B cell (primary cell): ENCODE measurements at regions not wholly inside any gene's neighbourhood (a gene's known extent, or its start where the extent isn't known, plus 50 kb on each side); places are given as distances from the start of the nearest gene placed in this dataset.

Experiments used
- ATAC-seq: fragments of 200-7000 bp; cut with Tn5 transposase; one replicate; pipeline ENCODE4 v1.10.0; 2021; ENCODE audit warnings: low read depth, mild to moderate bottlenecking, moderate number of reproducible peaks, moderate library complexity
- CTCF ChIA-PET: fragments of 350-600 bp; sonication (Branson Sonifier 250); formaldehyde crosslinking; loops from one replicate; lab custom pipeline; 2021; ENCODE audit warnings: antibody characterized with exemption, inconsistent platforms; lab: Charles Lee
- POLR2A ChIA-PET: fragments of 350-600 bp; sonication (Branson Sonifier 250); formaldehyde crosslinking; loops from one replicate; lab custom pipeline; 2021; ENCODE audit warnings: antibody characterized with exemption; lab: Charles Lee
- DNase-seq: peaks from one replicate; pipeline ENCODE4 v3.0.0; 2013
- H2AFZ ChIP-seq: 2 replicates; pipeline ENCODE4 v1.6.1; 2012; ENCODE audit warnings: mild to moderate bottlenecking, low read depth, low read length; ENCODE audit not compliant: insufficient read depth, poor library complexity, severe bottlenecking
- H3K27ac ChIP-seq, 2 donors: 1 replicate in 1 of 2; 2 replicates in 1 of 2; pipeline ENCODE4 v1.5.1; 2012 to 2013; ENCODE audit warnings: low read length in 2 of 2, mild to moderate bottlenecking in 2 of 2, moderate library complexity in 1 of 2
- H3K27me3 ChIP-seq, 4 experiments: fragments of 200-600 bp in 1 of 4; sonication (generic) in 1 of 4; replicated peaks in 1 of 4; 1 replicate in 2 of 4; 2 replicates in 2 of 4; pipeline versions ENCODE4 v1.6.1 to v1.7.0; 2013 to 2016; ENCODE audit warnings: low read length in 3 of 4, mild to moderate bottlenecking in 2 of 4, mixed read lengths in 1 of 4, moderate library complexity in 1 of 4; ENCODE audit not compliant: insufficient read depth in 4 of 4, control insufficient read depth in 3 of 4; ENCODE audit errors: control extremely low read depth in 1 of 4
- H3K36me3 ChIP-seq, 2 experiments: replicated peaks in 1 of 2; 1 replicate in 1 of 2; 2 replicates in 1 of 2; pipeline versions ENCODE4 v1.6.1 to v1.7.1; 2013; ENCODE audit warnings: low read length in 1 of 2; ENCODE audit not compliant: insufficient read depth in 2 of 2, control insufficient read depth in 1 of 2; ENCODE audit errors: control extremely low read depth in 1 of 2, extremely low read depth in 1 of 2
- H3K4me1 ChIP-seq, 2 donors: fragments of 200-600 bp in 1 of 2; sonication (generic) in 1 of 2; 1 replicate in 1 of 2; 2 replicates in 1 of 2; pipeline versions ENCODE4 v1.5.1 to v1.6.1; 2013 to 2017; ENCODE audit warnings: low read length in 2 of 2; ENCODE audit not compliant: control insufficient read depth in 2 of 2, insufficient read depth in 2 of 2
- H3K4me2 ChIP-seq: replicated peaks from 2 replicates; pipeline ENCODE3; 2012; ENCODE audit warnings: mild to moderate bottlenecking, low read depth, low read length; ENCODE audit not compliant: poor library complexity, severe bottlenecking
- H3K4me3 ChIP-seq, 5 experiments: fragments of 200-600 bp in 1 of 5; sonication (generic) in 1 of 5; 1 replicate in 3 of 5; 2 replicates in 2 of 5; pipeline versions ENCODE4 v1.5.1 to v1.7.0; 2011 to 2016; ENCODE audit warnings: low read length in 4 of 5, mild to moderate bottlenecking in 4 of 5, low read depth in 2 of 5, control low read depth in 1 of 5, moderate library complexity in 1 of 5; ENCODE audit not compliant: insufficient read depth in 1 of 5; ENCODE audit errors: control extremely low read depth in 1 of 5, extremely low read depth in 1 of 5
- H3K79me2 ChIP-seq: fragments of 200-600 bp; sonication (generic); one replicate; pipeline ENCODE4 v1.6.0; 2016; ENCODE audit warnings: low read length; ENCODE audit not compliant: control insufficient read depth, insufficient read depth
- H3K9ac ChIP-seq: fragments of 200-600 bp; sonication (generic); 2 replicates; pipeline ENCODE4 v1.6.1; 2017; ENCODE audit warnings: mild to moderate bottlenecking, low read length, moderate library complexity
- H3K9me3 ChIP-seq, 3 donors: one replicate each; pipeline versions ENCODE4 v1.6.1 to v1.7.1; 2013; ENCODE audit warnings: low read length in 2 of 3; ENCODE audit not compliant: control insufficient read depth in 2 of 3, insufficient read depth in 1 of 3; ENCODE audit errors: control extremely low read depth in 1 of 3
- H4K20me1 ChIP-seq: 2 replicates; pipeline ENCODE4 v1.6.0; 2012; ENCODE audit warnings: mild to moderate bottlenecking, low read length; ENCODE audit not compliant: insufficient read depth, control insufficient read depth, poor library complexity, severe bottlenecking
- H3K27ac Mint-ChIP-seq: one replicate; pipeline ENCODE4 v1.8.0; 2021; ENCODE audit warnings: mixed read lengths
- H3K27me3 Mint-ChIP-seq: one replicate; pipeline ENCODE4 v1.8.0; 2021; ENCODE audit warnings: mixed read lengths
- H3K4me1 Mint-ChIP-seq: one replicate; pipeline ENCODE4 v1.8.0; 2021; ENCODE audit warnings: mixed read lengths
- H3K4me3 Mint-ChIP-seq: one replicate; pipeline ENCODE4 v1.8.0; 2021; ENCODE audit warnings: mixed read lengths
- H3K9me3 Mint-ChIP-seq: one replicate; pipeline ENCODE4 v1.8.0; 2022; ENCODE audit warnings: mixed read lengths; ENCODE audit not compliant: insufficient read depth
- CTCF ChIP-seq: fragments of 200-600 bp; IDR thresholded peaks from one replicate; pipeline ENCODE4 v1.8.0; 2022; ENCODE audit warnings: antibody characterized with exemption, mild to moderate bottlenecking
- EZH2 ChIP-seq: IDR thresholded peaks from 2 replicates; pipeline ENCODE4 v1.6.1; 2012; ENCODE audit warnings: borderline replicate concordance, low read depth, mild to moderate bottlenecking, moderate library complexity, low read length; ENCODE audit not compliant: insufficient read depth, poor library complexity, severe bottlenecking
- WGBS: methylation state at CpG from one replicate; pipeline ENCODE4 v1.1.5; 2013; ENCODE audit warnings: missing lambda C conversion rate; ENCODE audit not compliant: insufficient coverage; 5-methylcytosine and 5-hydroxymethylcytosine counted together
- intact Hi-C: fragments of 100-400 bp; cut with micrococcal nuclease; formaldehyde crosslinking; loops from one replicate; pipeline ENCODE4 v1.10.0; 2022

DNA sequence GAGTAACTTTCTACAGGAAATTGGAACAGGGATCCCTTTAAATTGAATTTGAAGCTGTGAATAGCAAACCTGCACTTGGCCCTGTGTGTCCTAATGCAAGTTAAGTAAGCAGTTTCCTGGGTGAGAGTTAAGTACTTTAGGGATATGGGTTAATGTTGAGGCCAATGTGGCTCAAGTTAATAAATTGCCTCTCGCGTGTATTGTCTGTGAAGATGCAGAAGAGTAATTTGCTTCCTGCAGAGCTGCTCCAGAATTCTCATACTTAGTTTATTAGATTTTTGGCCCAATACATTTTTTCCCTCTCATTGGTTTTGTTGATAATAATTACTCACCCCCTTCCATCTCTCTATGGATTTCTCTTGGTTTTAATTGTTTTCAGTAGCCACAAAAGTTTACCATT lies 86.5 kb downstream of the SLC25A47 start:
- Histone ChIP-seq H3K4me1 (peaks cover 8 to 12% of the 10 kb centered on the region in 2 donors), H3K27me3 (no peaks in the 10 kb centered on the region), H3K4me2 (no peak overlapping the region), H2AFZ (no peak overlapping the region), H3K79me2 (no peaks in the 10 kb centered on the region), H3K4me3 (no peak overlapping the region), H3K9me3 (no peaks in the 10 kb centered on the region), H3K9ac (no peak overlapping the region), H3K27ac (no peak overlapping the region), H3K36me3 (no peaks in the 10 kb centered on the region), H4K20me1 (no peaks in the 10 kb centered on the region)
- intact Hi-C loops = no loop called here
- TF ChIP-seq CTCF = no peak
- no peak for TF ChIP-seq EZH2
- ChIA-PET POLR2A (no interaction called here), CTCF (no interaction called here)
- Mint-ChIP-seq H3K27ac (no peak overlapping the region), H3K9me3 (no peaks in the 10 kb centered on the region), H3K4me3 (no peak overlapping the region), H3K4me1 (peaks cover 12% of the 10 kb centered on the region), H3K27me3 (no peaks in the 10 kb centered on the region)
- WGBS = no CpG with 5 or more reads among the region's 2 CpGs
- DNase-seq = no peak
- ATAC-seq = no peak

DNA sequence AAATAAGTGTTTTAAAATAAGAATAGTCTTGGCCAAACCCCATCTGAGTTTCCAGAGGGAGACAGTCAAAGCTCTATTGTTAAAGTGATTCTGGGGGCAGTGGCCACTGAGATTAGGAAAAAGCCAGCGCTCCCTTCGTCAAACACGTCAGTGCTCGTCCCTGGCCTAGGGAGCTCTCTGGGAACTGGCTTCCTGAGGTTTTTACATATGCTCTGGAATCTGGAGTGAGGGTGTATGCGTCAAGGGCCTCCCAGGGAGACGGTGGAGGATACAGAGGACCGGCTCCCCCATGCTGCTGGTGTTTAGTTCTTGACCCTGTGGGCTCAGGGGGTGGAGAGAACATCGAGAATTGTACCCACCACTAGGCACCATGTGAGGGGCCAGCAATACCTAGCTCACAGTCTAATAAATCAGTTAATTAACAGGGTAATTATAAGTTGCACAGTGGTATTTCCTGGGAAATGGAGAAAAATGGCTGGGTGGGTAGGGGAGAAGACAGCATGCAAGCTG lies 87.0 kb downstream of the SLC25A47 start:
- H3K4me1 ChIP-seq = peaks cover 8 to 12% of the 10 kb centered on the region in 2 donors
- peaks cover 12% of the 10 kb centered on the region for H3K4me1 Mint-ChIP-seq
- ChIA-PET POLR2A (no interaction called here), CTCF (no interaction called here)
- TF ChIP-seq EZH2 = no peak
- no peak for TF ChIP-seq CTCF
- no peak overlapping the region for H3K4me2 ChIP-seq
- H3K36me3 ChIP-seq = no peaks in the 10 kb centered on the region
- H3K4me3 ChIP-seq = no peak overlapping the region
- H3K27me3 Mint-ChIP-seq = no peaks in the 10 kb centered on the region
- H4K20me1 ChIP-seq = no peaks in the 10 kb centered on the region
- H3K27ac ChIP-seq = no peak overlapping the region
- no peak overlapping the region for H3K9ac ChIP-seq
- no peak overlapping the region for H3K4me3 Mint-ChIP-seq
- intact Hi-C loops = no loop called here
- H3K9me3 Mint-ChIP-seq = no peaks in the 10 kb centered on the region
- H2AFZ ChIP-seq = no peak overlapping the region
- no peak overlapping the region for H3K27ac Mint-ChIP-seq
- WGBS = 97% methylated on average over 5 of the region's 8 CpGs
- DNase-seq (no peak), ATAC-seq (no peak)
- no peaks in the 10 kb centered on the region for H3K79me2 ChIP-seq
- no peaks in the 10 kb centered on the region for H3K27me3 ChIP-seq
- no peaks in the 10 kb centered on the region for H3K9me3 ChIP-seq
